C4-2B (cell line): ENCODE measurements at regions not wholly inside any gene's neighbourhood (a gene's known extent, or its start where the extent isn't known, plus 50 kb on each side); places are given as distances from the start of the nearest gene placed in this dataset.

ENCODE experiments used
- ZFX ChIP-seq: fragments of 450-650 bp; IDR thresholded peaks from 2 replicates; pipeline ENCODE4 v1.6.1; 2017
- TF ChIP-seq, protein P1 (sequence below): fragments of 450-650 bp; conservative IDR thresholded peaks from 2 replicates; pipeline ENCODE4 v1.5.1; 2017; ENCODE audit warnings: mild to moderate bottlenecking

DNA sequence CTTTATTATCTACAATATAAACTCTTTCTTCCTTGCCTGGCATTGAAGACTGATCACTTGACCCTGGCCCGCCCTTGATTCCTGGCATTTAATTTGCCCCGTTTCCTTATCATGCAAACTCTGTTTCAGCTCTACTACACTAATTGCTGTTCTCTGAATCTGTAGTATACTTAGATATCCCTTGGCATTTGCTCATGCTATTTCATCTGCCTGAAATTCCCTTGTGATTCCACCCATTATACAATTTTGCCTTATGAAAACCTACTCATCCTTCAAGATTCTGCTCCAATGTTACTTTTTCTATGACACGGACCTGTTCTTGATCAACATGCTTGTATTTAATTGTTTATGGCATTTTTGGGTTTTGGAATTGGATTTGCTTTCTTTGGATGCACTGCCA is 459.9 kb upstream of the AMOT start:
- TF ChIP-seq, protein P1, sequence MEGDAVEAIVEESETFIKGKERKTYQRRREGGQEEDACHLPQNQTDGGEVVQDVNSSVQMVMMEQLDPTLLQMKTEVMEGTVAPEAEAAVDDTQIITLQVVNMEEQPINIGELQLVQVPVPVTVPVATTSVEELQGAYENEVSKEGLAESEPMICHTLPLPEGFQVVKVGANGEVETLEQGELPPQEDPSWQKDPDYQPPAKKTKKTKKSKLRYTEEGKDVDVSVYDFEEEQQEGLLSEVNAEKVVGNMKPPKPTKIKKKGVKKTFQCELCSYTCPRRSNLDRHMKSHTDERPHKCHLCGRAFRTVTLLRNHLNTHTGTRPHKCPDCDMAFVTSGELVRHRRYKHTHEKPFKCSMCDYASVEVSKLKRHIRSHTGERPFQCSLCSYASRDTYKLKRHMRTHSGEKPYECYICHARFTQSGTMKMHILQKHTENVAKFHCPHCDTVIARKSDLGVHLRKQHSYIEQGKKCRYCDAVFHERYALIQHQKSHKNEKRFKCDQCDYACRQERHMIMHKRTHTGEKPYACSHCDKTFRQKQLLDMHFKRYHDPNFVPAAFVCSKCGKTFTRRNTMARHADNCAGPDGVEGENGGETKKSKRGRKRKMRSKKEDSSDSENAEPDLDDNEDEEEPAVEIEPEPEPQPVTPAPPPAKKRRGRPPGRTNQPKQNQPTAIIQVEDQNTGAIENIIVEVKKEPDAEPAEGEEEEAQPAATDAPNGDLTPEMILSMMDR: no peak
- TF ChIP-seq ZFX: no peak
